Lower leg skin (tissue), 3 donors: ENCODE measurements at regions not wholly inside any gene's neighbourhood (a gene's known extent, or its start where the extent isn't known, plus 50 kb on each side); places are given as distances from the start of the nearest gene placed in this dataset.

Experiments
- CTCF ChIP-seq, 3 donors: fragments of 450-650 bp; IDR thresholded peaks; one replicate each; pipeline ENCODE4 v1.5.1; 2016; ENCODE audit warnings: antibody characterized with exemption in 3 of 3, mild to moderate bottlenecking in 3 of 3, moderate library complexity in 2 of 3
- POLR2A ChIP-seq, 2 donors: fragments of 450-650 bp; IDR thresholded peaks; one replicate each; pipeline ENCODE4 v1.6.1; 2016 to 2017; ENCODE audit warnings: antibody characterized with exemption in 2 of 2, mild to moderate bottlenecking in 1 of 2, moderate library complexity in 1 of 2

DNA sequence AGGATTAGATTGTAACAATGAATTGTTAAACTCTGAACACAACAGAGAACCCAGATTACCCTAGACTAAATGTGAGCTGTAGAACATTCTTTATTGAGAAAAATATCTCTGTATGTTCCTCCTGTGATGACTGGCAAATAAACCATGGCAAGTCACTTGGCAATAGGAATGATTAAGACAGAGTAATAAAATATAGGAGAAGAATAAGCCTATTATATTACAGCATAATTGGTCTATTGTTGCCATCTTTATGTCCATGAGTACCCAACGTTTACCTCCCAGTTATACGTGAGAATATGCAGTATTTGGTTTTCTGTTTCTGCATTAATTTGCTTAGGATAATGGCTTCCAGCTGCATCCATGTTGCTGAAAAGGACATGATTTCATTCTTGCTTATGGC, 211.2 kb upstream of the AVPR1A start:
- TF ChIP-seq CTCF (IDR thresholded peaks at IDR 0.05) (no peak), POLR2A (IDR thresholded peaks at IDR 0.05) (no peak)
